ENCODE measurements at regions not wholly inside any gene's neighbourhood (a gene's known extent, or its start where the extent isn't known, plus 50 kb on each side); places are given as distances from the start of the nearest gene placed in this dataset.
"Not testable (repeated sequence)": the region's sequence is repeated elsewhere in the genome, so short reads cannot be mapped to it uniquely, and the experiment has no call there.

DNA sequence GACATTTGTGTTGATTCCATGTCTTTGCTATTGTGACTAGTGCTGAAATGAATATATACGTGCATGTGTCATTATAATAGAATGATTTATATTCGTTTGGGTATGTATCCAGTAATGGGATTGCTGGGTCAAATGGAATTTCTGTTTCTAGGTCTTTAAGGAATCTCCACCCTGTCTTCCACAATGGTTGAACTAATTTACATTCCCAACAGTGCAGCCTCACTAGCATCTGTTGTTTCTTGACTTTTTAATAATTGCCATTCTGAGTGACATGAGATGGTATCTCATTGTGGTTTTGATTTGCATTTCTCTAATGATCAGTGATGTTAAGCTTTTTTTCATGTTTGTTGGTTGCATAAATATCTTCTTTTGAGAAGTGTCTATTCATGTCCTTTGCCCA, 291.2 kb downstream of the FAT4 start:
- TF ChIP-seq, protein P1, sequence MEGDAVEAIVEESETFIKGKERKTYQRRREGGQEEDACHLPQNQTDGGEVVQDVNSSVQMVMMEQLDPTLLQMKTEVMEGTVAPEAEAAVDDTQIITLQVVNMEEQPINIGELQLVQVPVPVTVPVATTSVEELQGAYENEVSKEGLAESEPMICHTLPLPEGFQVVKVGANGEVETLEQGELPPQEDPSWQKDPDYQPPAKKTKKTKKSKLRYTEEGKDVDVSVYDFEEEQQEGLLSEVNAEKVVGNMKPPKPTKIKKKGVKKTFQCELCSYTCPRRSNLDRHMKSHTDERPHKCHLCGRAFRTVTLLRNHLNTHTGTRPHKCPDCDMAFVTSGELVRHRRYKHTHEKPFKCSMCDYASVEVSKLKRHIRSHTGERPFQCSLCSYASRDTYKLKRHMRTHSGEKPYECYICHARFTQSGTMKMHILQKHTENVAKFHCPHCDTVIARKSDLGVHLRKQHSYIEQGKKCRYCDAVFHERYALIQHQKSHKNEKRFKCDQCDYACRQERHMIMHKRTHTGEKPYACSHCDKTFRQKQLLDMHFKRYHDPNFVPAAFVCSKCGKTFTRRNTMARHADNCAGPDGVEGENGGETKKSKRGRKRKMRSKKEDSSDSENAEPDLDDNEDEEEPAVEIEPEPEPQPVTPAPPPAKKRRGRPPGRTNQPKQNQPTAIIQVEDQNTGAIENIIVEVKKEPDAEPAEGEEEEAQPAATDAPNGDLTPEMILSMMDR (IDR thresholded peaks at IDR 0.05): not testable (repeated sequence)
- TF ChIP-seq POLR2A, POLR2AphosphoS5, EP300 (IDR thresholded peaks at IDR 0.05): not testable (repeated sequence)
